T-helper 1 cell treated with Interleukin-12 subunit alpha and Interleukin-12 subunit beta and Interleukin-4 antibody, amounts not matched to agents 30 ng/mL and 1 ng/mL, for 36 hours (primary cell): ENCODE measurements at regions not wholly inside any gene's neighbourhood (a gene's known extent, or its start where the extent isn't known, plus 50 kb on each side); places are given as distances from the start of the nearest gene placed in this dataset.

ENCODE experiments used
- intact Hi-C: fragments of 100-400 bp; cut with micrococcal nuclease; formaldehyde crosslinking; loops from one replicate; pipeline ENCODE4 v1.15.1; 2024

- intact Hi-C loops = no loop called here
These were observed 138.6 kb upstream of the SDK2 start for GRCh38 chr17:73782641-73783381.

- intact Hi-C loops = no loop called here
These were observed 139.1 kb upstream of the SDK2 start for GRCh38 chr17:73783382-73783766.

- intact Hi-C loops = no loop called here
These were observed 139.8 kb upstream of the SDK2 start for GRCh38 chr17:73783945-73784603.

- intact Hi-C loops = no loop called here
These were observed 141.3 kb upstream of the SDK2 start for GRCh38 chr17:73785496-73785895.

DNA sequence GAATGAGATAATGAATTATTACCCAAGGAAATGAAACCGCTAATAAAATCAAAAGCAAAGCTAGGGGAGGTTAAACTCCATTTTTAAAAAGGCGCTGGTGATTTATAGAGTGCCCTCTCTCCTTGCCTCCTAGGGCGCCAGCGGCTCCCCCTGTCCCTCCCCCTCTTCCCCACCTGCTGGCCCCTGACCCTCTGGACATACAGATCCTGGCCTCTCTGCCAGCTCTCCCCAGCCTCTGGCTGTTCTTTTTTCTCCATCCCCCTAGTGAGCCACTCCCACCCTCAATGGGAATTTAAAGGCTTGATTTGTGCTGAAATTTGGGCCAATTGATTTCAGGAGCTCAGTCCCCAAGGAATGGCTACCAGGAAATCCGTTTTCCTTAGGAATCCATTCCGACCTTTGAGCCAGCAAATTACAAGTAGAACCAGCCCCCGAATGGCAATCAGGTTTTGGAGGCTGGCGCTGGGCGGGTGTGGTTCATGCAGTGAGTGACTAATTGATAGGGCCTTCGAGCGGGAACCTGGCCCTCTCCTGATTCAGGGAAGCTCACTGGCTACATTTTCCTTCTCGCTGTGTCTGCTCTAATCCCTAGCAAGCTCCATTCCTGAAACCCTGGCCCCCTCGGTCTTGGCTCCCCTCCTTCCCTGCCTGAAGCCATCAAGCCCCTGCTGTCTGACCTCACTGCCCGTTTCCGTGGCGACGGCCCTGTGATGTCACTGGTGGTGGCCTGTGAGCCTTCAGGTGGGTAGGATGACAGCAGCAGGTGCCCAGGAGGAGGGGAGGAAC is 141.9 kb upstream of the SDK2 start:
- intact Hi-C loops = no loop called here

DNA sequence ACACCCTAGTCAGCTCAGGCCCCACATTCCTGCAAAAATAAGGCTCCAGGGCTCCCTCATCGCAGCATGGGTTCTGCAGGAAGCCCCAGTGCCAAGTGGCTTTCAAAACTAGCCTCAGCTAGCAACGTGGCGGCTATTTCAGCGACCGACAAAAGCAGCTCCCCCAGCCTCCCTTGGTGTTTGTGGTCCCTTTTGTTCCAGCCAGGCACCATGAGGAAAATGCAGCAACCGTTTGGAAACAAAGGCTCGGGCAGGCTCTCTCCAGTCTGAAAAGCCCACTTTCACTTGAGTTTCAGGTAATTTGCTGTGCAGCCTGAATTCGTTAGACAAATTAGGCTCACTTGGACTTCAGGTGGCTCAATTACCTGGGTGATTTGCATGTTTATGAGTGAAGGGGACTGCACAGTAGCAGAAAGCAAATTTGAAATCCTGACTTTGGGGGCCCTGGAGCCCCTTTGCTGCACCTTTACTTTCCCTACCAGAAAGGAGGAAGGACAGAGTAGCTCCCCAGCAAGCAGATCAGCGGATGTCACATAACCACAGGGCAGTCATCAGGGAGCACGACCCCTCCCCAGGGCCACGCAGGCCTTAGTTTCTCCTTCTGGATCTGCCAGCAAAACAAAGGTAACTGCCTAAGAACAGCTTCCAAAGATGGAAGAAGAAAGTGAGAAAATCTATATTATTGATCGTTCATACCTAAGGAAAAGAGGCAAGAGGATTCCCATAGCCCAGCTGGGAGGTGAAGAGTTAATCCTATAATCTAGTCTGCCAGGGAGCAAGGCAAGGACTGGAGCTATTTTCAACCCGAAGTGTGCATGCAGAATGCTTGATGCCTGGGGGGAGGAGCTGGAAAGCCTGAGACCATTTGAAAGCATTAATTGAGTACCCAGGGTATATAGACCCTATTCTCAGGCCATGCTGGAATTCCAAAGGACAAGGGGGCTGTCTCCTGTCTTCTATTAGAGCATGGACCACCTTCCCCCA is 143.1 kb upstream of the SDK2 start:
- intact Hi-C loops = no loop called here

DNA sequence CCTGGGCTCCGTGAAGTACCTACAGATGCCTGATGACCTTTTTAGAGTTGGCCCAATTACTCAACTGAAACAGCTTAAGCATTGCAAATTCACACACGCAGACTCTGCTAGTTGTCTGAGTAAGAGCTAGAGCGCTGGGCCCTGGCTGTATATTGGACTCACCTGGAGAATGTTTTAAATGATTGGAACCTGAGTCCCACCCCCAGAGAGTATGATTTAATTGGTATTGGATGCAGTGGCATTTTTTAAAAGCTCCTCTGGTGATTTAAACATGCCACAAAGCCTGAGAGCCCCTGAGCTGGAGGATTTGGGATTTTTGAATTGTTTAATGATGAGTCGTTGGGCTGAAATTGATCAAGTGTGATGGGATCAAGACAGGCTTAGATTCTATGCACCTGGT is 143.9 kb upstream of the SDK2 start:
- intact Hi-C loops = no loop called here

DNA sequence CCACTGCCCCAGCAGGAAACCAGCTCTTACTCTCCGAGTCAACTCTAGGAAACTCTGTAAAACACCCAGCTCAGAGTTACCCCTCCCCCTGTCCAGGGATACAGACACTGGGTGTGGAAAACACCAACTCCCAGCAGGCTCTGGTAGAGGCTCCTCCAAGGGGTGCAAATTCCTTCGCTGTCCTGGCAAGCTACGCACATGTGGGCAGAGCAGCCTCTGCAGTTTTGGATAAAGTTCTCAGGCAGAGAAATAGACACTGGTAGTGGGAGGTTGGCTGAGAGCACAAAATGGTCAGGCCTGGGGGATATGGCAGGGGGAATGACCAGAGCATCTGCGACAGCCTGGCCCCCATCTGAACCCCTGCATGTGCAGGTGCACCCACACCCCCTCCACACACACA is 146.9 kb upstream of the SDK2 start:
- intact Hi-C loops = no loop called here

- intact Hi-C loops = no loop called here
These were observed 147.4 kb upstream of the SDK2 start for GRCh38 chr17:73791631-73792030.

DNA sequence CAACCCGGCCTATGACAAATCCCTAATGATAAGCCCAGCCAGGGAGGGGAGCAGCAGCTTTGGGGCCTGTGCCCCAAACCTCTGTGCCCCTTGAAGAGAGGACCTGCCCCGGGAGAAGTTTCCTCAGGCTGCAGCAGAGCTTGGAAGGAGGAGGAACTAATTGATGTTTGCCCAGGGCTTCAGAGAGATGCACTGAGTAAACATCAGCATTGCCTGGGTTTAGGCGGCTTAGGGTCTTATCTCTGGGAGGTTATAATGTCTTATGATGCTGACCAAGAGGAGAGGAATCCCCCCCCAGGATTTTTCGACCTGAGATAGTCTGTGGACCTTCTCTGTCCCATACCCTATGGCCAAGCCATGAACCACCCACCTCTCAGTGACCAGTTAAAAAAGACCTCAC is 148.7 kb upstream of the SDK2 start:
- intact Hi-C loops = no loop called here

DNA sequence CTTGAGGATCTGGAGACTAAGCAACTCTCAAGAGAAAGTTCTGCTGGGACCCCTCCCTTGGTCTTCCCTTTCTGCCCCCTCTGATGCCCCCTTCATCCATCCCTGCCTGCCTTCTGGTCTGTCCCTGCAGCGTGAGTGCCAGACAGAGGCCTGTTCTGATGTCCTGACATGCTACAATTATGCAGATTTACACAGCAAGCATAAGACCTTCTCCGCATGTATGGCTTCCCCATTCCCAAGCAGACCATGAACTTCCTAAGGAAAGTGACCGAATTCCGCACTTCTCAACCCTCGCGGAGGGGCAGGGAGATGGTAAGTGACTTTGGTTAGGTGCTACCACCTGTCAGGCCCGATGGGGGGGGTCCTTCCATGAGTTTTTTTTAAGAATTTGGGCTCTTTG is 150.1 kb upstream of the SDK2 start:
- intact Hi-C loops = no loop called here

DNA sequence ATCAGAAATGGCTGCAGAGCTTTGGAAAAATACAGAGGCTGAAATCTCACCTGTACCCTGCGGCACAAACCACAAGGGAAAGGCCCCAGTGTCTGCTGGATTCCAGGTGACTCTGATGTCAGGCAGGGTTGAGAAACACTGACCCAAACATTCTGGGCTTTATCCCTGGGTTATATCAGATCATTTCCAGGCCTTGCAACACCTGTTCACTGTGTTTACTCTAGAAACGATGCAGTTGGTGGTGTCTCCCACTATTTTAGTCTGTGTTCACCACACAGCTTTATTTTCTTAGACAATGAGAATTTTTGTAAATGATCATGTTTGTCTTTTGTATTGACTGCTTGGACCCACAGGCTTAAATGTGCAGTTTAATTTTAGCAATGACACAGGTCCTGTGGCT is 151.5 kb upstream of the SDK2 start:
- intact Hi-C loops = no loop called here

GRCh38 chr17:73797594-73798110 is 153.4 kb upstream of the SDK2 start:
- intact Hi-C loops = no loop called here

GRCh38 chr17:73798111-73798748 is 154.0 kb upstream of the SDK2 start:
- intact Hi-C loops = no loop called here

- intact Hi-C loops = no loop called here
These were observed 154.9 kb upstream of the SDK2 start for GRCh38 chr17:73799096-73799495.

DNA sequence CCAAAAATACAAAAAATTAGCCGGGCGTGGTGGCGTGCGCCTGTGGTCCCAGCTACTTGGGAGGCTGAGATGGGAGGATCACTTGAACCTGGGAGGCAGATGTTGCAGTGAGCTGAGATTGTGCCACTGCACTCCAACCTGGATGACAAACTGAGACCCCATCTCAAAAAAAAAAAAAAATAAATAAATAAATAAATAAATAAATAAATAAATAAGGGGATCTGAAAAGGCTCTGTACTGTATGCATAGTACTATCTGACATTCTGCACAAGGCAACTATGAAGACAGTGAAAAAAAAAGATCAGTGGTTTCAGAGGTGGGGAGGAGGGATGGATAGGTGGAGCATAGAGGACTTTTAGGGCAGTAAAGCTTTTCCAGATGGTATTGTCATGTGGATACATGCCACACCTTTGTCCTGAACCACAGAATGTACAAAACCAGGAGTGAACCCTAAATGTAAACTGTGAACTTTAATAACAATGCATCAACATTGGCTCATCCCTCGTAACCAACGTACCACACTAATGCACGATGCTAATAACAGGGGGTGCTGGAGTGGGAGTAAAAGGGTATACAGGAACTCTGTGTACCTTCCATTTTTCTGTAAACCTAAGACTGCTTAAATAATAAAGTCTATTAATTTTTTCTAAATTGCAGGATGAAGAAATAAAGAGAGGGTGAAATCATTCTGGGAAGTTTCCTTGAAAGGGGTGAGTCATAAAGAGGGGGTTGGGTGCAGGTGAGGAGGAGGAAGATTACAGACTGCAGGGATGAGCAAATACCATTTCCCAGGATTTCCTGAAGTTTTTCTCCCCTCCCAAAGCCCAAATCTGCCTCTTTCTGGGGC is 155.8 kb upstream of the SDK2 start:
- intact Hi-C loops = no loop called here

DNA sequence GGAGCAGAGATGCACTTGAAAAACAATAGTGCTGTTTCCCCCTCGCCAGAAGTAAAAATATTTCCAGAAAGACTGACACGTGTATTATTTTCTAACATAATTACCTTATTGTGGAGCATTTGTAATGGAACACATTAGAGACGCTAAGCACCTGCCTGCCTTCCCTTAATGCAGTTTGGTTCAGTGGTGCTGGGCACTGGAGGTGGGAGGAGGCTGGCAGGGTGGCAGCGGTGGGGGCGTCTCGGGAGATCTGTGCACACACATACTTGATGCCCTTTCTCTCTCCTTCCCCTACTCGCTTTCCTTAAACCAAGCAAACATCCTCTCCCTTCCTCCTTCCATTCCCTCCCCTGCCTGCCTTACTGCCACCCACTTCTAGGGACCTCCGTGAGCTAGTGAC is 156.6 kb upstream of the SDK2 start:
- intact Hi-C loops = no loop called here

GRCh38 chr17:73801455-73802100 is 157.3 kb upstream of the SDK2 start:
- intact Hi-C loops = no loop called here

DNA sequence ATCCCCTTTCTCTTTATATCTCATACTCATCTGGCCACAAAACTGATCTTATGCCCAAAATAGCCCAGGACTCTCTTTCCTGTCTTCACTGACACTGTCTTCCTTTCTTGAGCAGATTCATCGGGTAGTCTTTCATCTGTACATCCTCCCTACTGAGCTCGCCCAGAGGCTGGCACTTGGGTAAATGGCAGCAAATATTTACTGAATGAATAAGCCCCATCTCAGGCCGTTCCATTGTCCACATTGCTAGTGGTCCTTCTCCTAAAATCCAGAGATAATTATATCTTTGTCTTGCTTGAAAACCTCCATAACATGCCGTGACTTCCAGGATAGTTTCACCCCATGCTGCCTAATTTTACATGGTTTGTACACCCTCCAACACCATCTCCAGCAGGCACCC is 158.1 kb upstream of the SDK2 start:
- intact Hi-C loops = no loop called here
